SKM-1 (cell line): ENCODE measurements at regions not wholly inside any gene's neighbourhood (a gene's known extent, or its start where the extent isn't known, plus 50 kb on each side); places are given as distances from the start of the nearest gene placed in this dataset.

Source experiments
- DNase-seq: peaks from one replicate; lab custom pipeline; 2025; ENCODE audit not compliant: unreplicated experiment; lab: John Stamatoyannopoulos, UW

- no peak for DNase-seq
Observed at GRCh38 chr1:48164571-48164970, 57.9 kb upstream of the SLC5A9 start.

- DNase-seq, result no peak
Observed at GRCh38 chr1:48160486-48161132, 61.9 kb upstream of the SLC5A9 start.

GRCh38 chr1:48139275-48139674 is 83.2 kb upstream of the SLC5A9 start:
- DNase-seq, result no peak

GRCh38 chr1:48127735-48128685 is 94.5 kb upstream of the SLC5A9 start:
- no peak for DNase-seq

- no peak for DNase-seq
Observed at GRCh38 chr1:48123647-48124046, 98.9 kb upstream of the SLC5A9 start.

- DNase-seq, result no peak
Observed at GRCh38 chr1:48121955-48122354, 100.6 kb upstream of the SLC5A9 start.

GRCh38 chr1:48120621-48121020 is 101.9 kb upstream of the SLC5A9 start:
- DNase-seq, result no peak

- DNase-seq, result no peak
Observed at GRCh38 chr1:48115835-48116234, 106.7 kb upstream of the SLC5A9 start.

GRCh38 chr1:48114596-48115382 is 107.7 kb upstream of the SLC5A9 start:
- no peak for DNase-seq

- DNase-seq, result no peak
Observed at GRCh38 chr1:48109390-48110013, 112.3 kb upstream of the TRABD2B start.

- DNase-seq, result no peak
Observed at GRCh38 chr1:48107516-48107915, 110.3 kb upstream of the TRABD2B start.

GRCh38 chr1:48106049-48106448 is 108.9 kb upstream of the TRABD2B start:
- no peak for DNase-seq

GRCh38 chr1:48105165-48105564 is 108.0 kb upstream of the TRABD2B start:
- DNase-seq, result no peak

- DNase-seq, result no peak
Observed at GRCh38 chr1:48103495-48103894, 106.3 kb upstream of the TRABD2B start.

GRCh38 chr1:48102766-48103165 is 105.6 kb upstream of the TRABD2B start:
- DNase-seq, result no peak

- no peak for DNase-seq
Observed at GRCh38 chr1:48099072-48099773, 102.0 kb upstream of the TRABD2B start.

GRCh38 chr1:48093696-48094528 is 96.7 kb upstream of the TRABD2B start:
- peak; percentile 55 for DNase-seq

- DNase-seq, result no peak
Observed at GRCh38 chr1:48093147-48093546, 96.0 kb upstream of the TRABD2B start.

- no peak for DNase-seq
Observed at GRCh38 chr1:48092401-48092800, 95.2 kb upstream of the TRABD2B start.
